Anterior cingulate cortex (tissue), 58 donors: ENCODE measurements at regions not wholly inside any gene's neighbourhood (a gene's known extent, or its start where the extent isn't known, plus 50 kb on each side); places are given as distances from the start of the nearest gene placed in this dataset.
"Not testable (repeated sequence)": the region's sequence is repeated elsewhere in the genome, so short reads cannot be mapped to it uniquely, and the experiment has no call there.

Experiments used
- DNase-seq, 58 donors: peaks; one replicate each; lab custom pipeline; 2025; lab: John Stamatoyannopoulos, UW

- peak in 1 of 58 donors; percentile 1 for DNase-seq
These were observed 124.6 kb upstream of the KCNAB1 start for GRCh38 chr3:155995525-155996370.

- no peak for DNase-seq
These were observed 123.5 kb upstream of the KCNAB1 start for GRCh38 chr3:155996882-155997281.

- DNase-seq: not testable (repeated sequence)
These were observed 122.2 kb upstream of the KCNAB1 start for GRCh38 chr3:155998173-155998572.

GRCh38 chr3:156005736-156006135, 114.6 kb upstream of the KCNAB1 start:
- no peak for DNase-seq

- peak in 26 of 58 donors; percentile 1 to 43 (median 13) for DNase-seq
These were observed 109.5 kb upstream of the KCNAB1 start for GRCh38 chr3:156010829-156011228.

GRCh38 chr3:156014489-156014888, 105.9 kb upstream of the KCNAB1 start:
- DNase-seq: no peak

- DNase-seq: no peak
These were observed 103.5 kb upstream of the KCNAB1 start for GRCh38 chr3:156016902-156017301.

- peak in 3 of 58 donors; percentile 2 to 12 (median 10) for DNase-seq
These were observed 102.9 kb upstream of the KCNAB1 start for GRCh38 chr3:156017352-156018030.

GRCh38 chr3:156024904-156025533, 95.4 kb upstream of the KCNAB1 start:
- no peak for DNase-seq

GRCh38 chr3:156029208-156029607, 91.2 kb upstream of the KCNAB1 start:
- no peak for DNase-seq

GRCh38 chr3:156030723-156031122, 89.7 kb upstream of the KCNAB1 start:
- no peak for DNase-seq

- peak in 1 of 58 donors; percentile 7 for DNase-seq
These were observed 87.0 kb upstream of the KCNAB1 start for GRCh38 chr3:156033428-156033827.

GRCh38 chr3:156035158-156035557, 85.2 kb upstream of the KCNAB1 start:
- DNase-seq: no peak

- no peak for DNase-seq
These were observed 83.9 kb upstream of the KCNAB1 start for GRCh38 chr3:156036258-156037053.

- DNase-seq: peak in 23 of 58 donors; percentile 10 to 70 (median 31)
These were observed 83.0 kb upstream of the KCNAB1 start for GRCh38 chr3:156037356-156037755.

- no peak for DNase-seq
These were observed 81.5 kb upstream of the KCNAB1 start for GRCh38 chr3:156038869-156039268.

- DNase-seq: no peak
These were observed 80.3 kb upstream of the KCNAB1 start for GRCh38 chr3:156040041-156040440.

- DNase-seq: not testable (repeated sequence)
These were observed 79.0 kb upstream of the KCNAB1 start for GRCh38 chr3:156041216-156041841.

GRCh38 chr3:156041856-156042255, 78.5 kb upstream of the KCNAB1 start:
- not testable (repeated sequence) for DNase-seq
